A673 (cell line): ENCODE measurements at regions not wholly inside any gene's neighbourhood (a gene's known extent, or its start where the extent isn't known, plus 50 kb on each side); places are given as distances from the start of the nearest gene placed in this dataset.

Source experiments
- BruUV-seq: library from RNA; stranded (reverse); fragments of 400-500 nt; replicated peaks from 2 replicates; lab custom pipeline; 2021; lab: Mats Ljungman, UMichigan
- CTCF ChIA-PET: fragments of 300-600 bp; sonication (Branson Sonifier 250); formaldehyde crosslinking; loops from one replicate; lab custom pipeline; 2022; ENCODE audit warnings: antibody characterized with exemption; lab: Charles Lee
- POLR2A ChIA-PET: fragments of 300-600 bp; sonication (Branson Sonifier 250); formaldehyde crosslinking; loops from one replicate; lab custom pipeline; 2022; ENCODE audit warnings: antibody characterized with exemption; ENCODE audit not compliant: low non-redundant PET; lab: Charles Lee
- DNase-seq: peaks from one replicate; pipeline ENCODE4 v3.0.0-alpha.2; 2015; ENCODE audit warnings: low spot score
- H3K27ac ChIP-seq: fragments of 200-600 bp; sonication (generic); 2 replicates; pipeline ENCODE4 v1.5.1; 2016; ENCODE audit warnings: mixed run types, low read depth, mild to moderate bottlenecking, mixed read lengths, antibody characterized with exemption, low read length; ENCODE audit not compliant: poor library complexity, severe bottlenecking
- H3K27me3 ChIP-seq: fragments of 200-600 bp; sonication (generic); replicated peaks from 2 replicates; pipeline ENCODE4 v1.6.1; 2017; ENCODE audit warnings: mixed run types, low read depth, mild to moderate bottlenecking, mixed read lengths, antibody characterized with exemption, low read length; ENCODE audit not compliant: insufficient read depth, poor library complexity
- H3K36me3 ChIP-seq: fragments of 200-600 bp; sonication (generic); 2 replicates; pipeline ENCODE4 v1.6.1; 2016; ENCODE audit warnings: mixed run types, mild to moderate bottlenecking, mixed read lengths, antibody characterized with exemption, low read length; ENCODE audit not compliant: insufficient read depth, poor library complexity, severe bottlenecking
- H3K4me1 ChIP-seq: fragments of 200-600 bp; sonication (generic); 2 replicates; pipeline ENCODE4 v1.6.1; 2017; ENCODE audit warnings: mixed run types, mild to moderate bottlenecking, mixed read lengths, antibody characterized with exemption, low read length; ENCODE audit not compliant: insufficient read depth, poor library complexity, severe bottlenecking
- H3K4me3 ChIP-seq: fragments of 200-600 bp; sonication (generic); 2 replicates; pipeline ENCODE4 v1.5.1; 2016; ENCODE audit warnings: low read depth, mixed run types, mild to moderate bottlenecking, mixed read lengths, low read length; ENCODE audit not compliant: poor library complexity, severe bottlenecking
- H3K9me3 ChIP-seq: fragments of 200-600 bp; sonication (generic); 2 replicates; pipeline ENCODE4 v1.6.1; 2016; ENCODE audit warnings: mixed run types, low read depth, mild to moderate bottlenecking, mixed read lengths, antibody characterized with exemption, low read length; ENCODE audit not compliant: poor library complexity, severe bottlenecking
- EZH2 ChIP-seq: fragments of 200-600 bp; sonication (generic); IDR thresholded peaks from 2 replicates; pipeline ENCODE4 v1.6.1; 2017; ENCODE audit warnings: borderline replicate concordance, low read depth, mild to moderate bottlenecking, mixed read lengths, antibody characterized with exemption, low read length; ENCODE audit not compliant: poor library complexity, severe bottlenecking
- intact Hi-C: fragments of 100-400 bp; cut with micrococcal nuclease; formaldehyde crosslinking; loops from one replicate; pipeline ENCODE4 v1.10.0; 2022; ENCODE audit not compliant: unreplicated experiment
- TF ChIP-seq, protein P1 (sequence below): fragments of 300-800, 200-600 bp; sonication (generic); conservative IDR thresholded peaks from 2 replicates; pipeline ENCODE4 v1.5.1; 2017; ENCODE audit warnings: low read depth, mild to moderate bottlenecking, antibody characterized with exemption, low read length, moderate library complexity, mixed read lengths

DNA sequence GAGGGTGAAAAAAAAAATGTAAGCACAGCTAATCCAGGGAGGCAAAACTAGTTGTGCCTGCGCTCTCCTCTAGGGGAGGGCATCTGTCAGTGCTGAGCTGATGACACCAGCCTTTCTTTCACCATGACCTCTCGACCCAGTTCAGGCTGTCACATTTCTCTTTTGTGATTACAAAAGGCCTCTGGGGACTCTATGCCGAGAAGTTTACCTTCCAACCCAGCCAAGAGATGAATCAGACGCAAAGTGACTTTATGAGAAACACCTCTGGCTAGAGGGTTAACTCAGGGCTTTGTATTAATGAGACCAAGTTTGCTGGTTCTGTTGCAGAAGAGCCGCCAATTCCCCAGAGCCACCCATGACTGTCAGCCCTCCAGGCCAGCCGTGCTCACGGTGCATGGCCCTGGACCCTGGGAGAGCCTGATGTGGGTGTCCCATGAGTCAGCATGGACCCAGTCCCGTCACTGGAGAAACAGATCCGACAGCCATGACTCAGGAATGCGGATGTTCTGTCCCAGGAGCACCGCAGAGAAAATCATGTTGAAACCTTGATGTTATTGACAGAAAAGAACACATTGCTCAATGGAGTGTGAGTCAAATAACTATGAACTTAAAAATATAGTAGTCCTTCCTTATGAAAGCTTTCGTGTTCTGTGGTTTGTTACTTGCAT, 437.2 kb downstream of the HS3ST3B1 start:
- no TSS peak for BruUV-seq
- DNase-seq, result no peak
- Histone ChIP-seq H3K27me3 (no peaks in the 10 kb centered on the region), H3K36me3 (no peaks in the 10 kb centered on the region), H3K4me1 (no peaks in the 10 kb centered on the region), H3K27ac (no peak overlapping the region), H3K4me3 (no peak overlapping the region), H3K9me3 (peaks cover 24% of the 10 kb centered on the region)
- no peak for TF ChIP-seq EZH2
- TF ChIP-seq, protein P1, sequence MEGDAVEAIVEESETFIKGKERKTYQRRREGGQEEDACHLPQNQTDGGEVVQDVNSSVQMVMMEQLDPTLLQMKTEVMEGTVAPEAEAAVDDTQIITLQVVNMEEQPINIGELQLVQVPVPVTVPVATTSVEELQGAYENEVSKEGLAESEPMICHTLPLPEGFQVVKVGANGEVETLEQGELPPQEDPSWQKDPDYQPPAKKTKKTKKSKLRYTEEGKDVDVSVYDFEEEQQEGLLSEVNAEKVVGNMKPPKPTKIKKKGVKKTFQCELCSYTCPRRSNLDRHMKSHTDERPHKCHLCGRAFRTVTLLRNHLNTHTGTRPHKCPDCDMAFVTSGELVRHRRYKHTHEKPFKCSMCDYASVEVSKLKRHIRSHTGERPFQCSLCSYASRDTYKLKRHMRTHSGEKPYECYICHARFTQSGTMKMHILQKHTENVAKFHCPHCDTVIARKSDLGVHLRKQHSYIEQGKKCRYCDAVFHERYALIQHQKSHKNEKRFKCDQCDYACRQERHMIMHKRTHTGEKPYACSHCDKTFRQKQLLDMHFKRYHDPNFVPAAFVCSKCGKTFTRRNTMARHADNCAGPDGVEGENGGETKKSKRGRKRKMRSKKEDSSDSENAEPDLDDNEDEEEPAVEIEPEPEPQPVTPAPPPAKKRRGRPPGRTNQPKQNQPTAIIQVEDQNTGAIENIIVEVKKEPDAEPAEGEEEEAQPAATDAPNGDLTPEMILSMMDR, result no peak
- POLR2A ChIA-PET, result no interaction called here
- intact Hi-C loops, result loop anchor here (10.0 kb wide), 1 partner anchor 607 kb away; the partner anchor contains the start of gene TEKT3
- CTCF ChIA-PET, result no interaction called here

DNA sequence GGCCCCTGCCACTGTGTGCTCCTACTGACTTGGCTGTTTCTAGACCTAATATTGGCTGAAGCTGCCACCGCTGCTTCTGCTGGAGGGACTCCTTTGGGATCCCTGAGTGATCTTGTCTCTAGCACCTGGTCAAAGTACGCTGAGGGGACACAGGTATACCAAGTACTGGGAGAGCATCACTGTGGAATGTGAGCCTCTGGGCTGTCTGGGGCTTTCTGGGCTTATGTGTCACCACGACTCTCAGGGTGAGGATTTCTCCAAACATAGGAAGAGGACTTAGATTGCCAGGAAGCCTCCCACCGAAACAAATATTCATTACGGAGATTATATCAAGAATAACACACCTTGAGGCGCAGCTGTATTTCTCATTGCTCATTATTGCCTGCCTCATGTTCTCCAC, 435.8 kb downstream of the HS3ST3B1 start:
- Histone ChIP-seq H3K4me3 (no peak overlapping the region), H3K4me1 (no peaks in the 10 kb centered on the region), H3K27ac (no peak overlapping the region), H3K36me3 (no peaks in the 10 kb centered on the region), H3K27me3 (no peaks in the 10 kb centered on the region), H3K9me3 (peaks cover 33% of the 10 kb centered on the region)
- intact Hi-C loops, result loop anchor here (10.0 kb wide), 1 partner anchor 608 kb away; the partner anchor contains the start of gene TEKT3
- ChIA-PET CTCF (no interaction called here), POLR2A (no interaction called here)
- no peak for TF ChIP-seq EZH2
- TF ChIP-seq, protein P1, result no peak
- BruUV-seq, result no TSS peak
- DNase-seq, result no peak

DNA sequence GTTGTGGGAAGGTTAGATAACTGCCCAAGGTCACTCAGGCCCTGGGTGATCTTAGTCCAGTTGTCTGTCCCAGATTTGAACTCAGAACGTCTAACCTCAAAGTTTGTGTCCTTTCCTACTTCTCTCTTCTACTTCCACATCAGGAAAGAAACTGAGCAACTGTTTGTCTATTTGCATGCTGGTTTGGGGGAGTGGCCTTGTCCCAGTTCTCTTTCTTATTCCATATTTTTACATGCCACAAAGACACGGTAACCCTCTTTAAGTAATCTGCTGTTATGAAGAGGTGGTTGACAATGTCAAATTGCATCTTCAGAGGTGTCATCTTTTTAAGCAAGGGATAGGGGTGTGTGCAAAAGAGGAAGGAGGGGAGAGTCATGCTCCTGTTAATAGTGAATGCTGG, 432.5 kb downstream of the HS3ST3B1 start:
- Histone ChIP-seq H3K4me1 (no peaks in the 10 kb centered on the region), H3K9me3 (peaks cover 25% of the 10 kb centered on the region), H3K27me3 (no peaks in the 10 kb centered on the region), H3K36me3 (no peaks in the 10 kb centered on the region), H3K27ac (no peak overlapping the region), H3K4me3 (no peak overlapping the region)
- TF ChIP-seq, protein P1, result no peak
- no peak for TF ChIP-seq EZH2
- CTCF ChIA-PET, result no interaction called here
- DNase-seq, result no peak
- intact Hi-C loops, result loop anchor here (10.0 kb wide), 1 partner anchor 611 kb away; the partner anchor contains the start of gene TEKT3
- POLR2A ChIA-PET, result no interaction called here
- BruUV-seq, result no TSS peak
